ENCODE measurements at regions not wholly inside any gene's neighbourhood (a gene's known extent, or its start where the extent isn't known, plus 50 kb on each side); places are given as distances from the start of the nearest gene placed in this dataset.

GRCh38 chr18:11511434-11512095 is 97.8 kb upstream of the SLC35G4 start:
- intact Hi-C loops (cut with micrococcal nuclease; ENCODE audit: unreplicated experiment): loop anchor here (1.0 to 2.0 kb wide), 2 partner anchors 201 to 725 kb away; no protein-coding TSS in a partner anchor
- Histone ChIP-seq H3K27ac (ENCODE audit: extremely low read length, insufficient read depth, low read length) (no peak overlapping the region), H3K9ac (ENCODE audit: insufficient read depth, low read depth, low read length) (no peak overlapping the region), H4K20me1 (ENCODE audit: insufficient read depth, low read length) (no peaks in the 10 kb centered on the region), H2AFZ (ENCODE audit: low read length) (no peak overlapping the region), H3K36me3 (replicated peaks in 1 of 2; ENCODE audit: control insufficient read depth in 1 of 2, insufficient read depth in 2 of 2, low read length in 2 of 2) (no peaks in the 10 kb centered on the region), H3K27me3 (ENCODE audit: control insufficient read depth in 1 of 2, insufficient read depth in 2 of 2, low read length in 2 of 2) (no peaks in the 10 kb centered on the region), H3K4me2 (ENCODE audit: low read depth, low read length) (no peak overlapping the region), H3K79me2 (ENCODE audit: insufficient read depth, low read length) (no peaks in the 10 kb centered on the region), H3K4me3 (replicated peaks in 1 of 3; ENCODE audit: insufficient read depth in 1 of 3, low read depth in 2 of 3, low read length in 3 of 3) (no peak overlapping the region), H3K9me3 (ENCODE audit: low read length) (no peaks in the 10 kb centered on the region), H3K4me1 (ENCODE audit: insufficient read depth, low read length) (peaks cover 27% of the 10 kb centered on the region)
- 93% methylated on average over 6 of the region's 6 CpGs for WGBS (ENCODE audit: low lambda C conversion rate)
- CTCF ChIA-PET (ENCODE audit: low intra/inter-chr PET ratio, low total read pairs): no interaction called here
- no peak for DNase-seq (ENCODE audit: low spot score)
- no peak for FAIRE-seq
- no peak for ATAC-seq
- POLR2A ChIA-PET: no interaction called here
- no TSS peak for BruUV-seq (replicated peaks)
- in situ Hi-C loops (cut with HindIII; ENCODE audit: extremely low pct_ligation_motif_present, low pct_unique_long_range_greater_than_20kb): loop anchor here (5.0 to 10.0 kb wide), 2 partner anchors 47 to 199 kb away; no protein-coding TSS in a partner anchor
- TF ChIP-seq ZBTB20 (CRISPR knock-in tag; IDR thresholded peaks at IDR 0.05; ENCODE audit: borderline replicate concordance, low read depth) (no peak), SATB2 (CRISPR knock-in tag; IDR thresholded peaks at IDR 0.05) (no peak), PRDM10 (CRISPR knock-in tag; IDR thresholded peaks at IDR 0.05; ENCODE audit: low read depth) (no peak), ZKSCAN8 (CRISPR knock-in tag; IDR thresholded peaks at IDR 0.05; ENCODE audit: borderline replicate concordance) (no peak), CREB3 (CRISPR knock-in tag; IDR thresholded peaks at IDR 0.05) (no peak), ZFP36 (IDR thresholded peaks at IDR 0.05; ENCODE audit: borderline replicate concordance, low read depth, low read length, partially characterized antibody) (no peak), SP4 (CRISPR knock-in tag; IDR thresholded peaks at IDR 0.05) (no peak), ZNF570 (CRISPR knock-in tag; IDR thresholded peaks at IDR 0.05; ENCODE audit: borderline replicate concordance) (no peak), NKX3-1 (CRISPR knock-in tag; IDR thresholded peaks at IDR 0.05) (no peak), MBNL3 (CRISPR knock-in tag; conservative IDR thresholded peaks at IDR 0.05) (no peak), ZNF773 (CRISPR knock-in tag; IDR thresholded peaks at IDR 0.05; ENCODE audit: borderline replicate concordance) (no peak), ZSCAN21 (CRISPR knock-in tag; IDR thresholded peaks at IDR 0.05; ENCODE audit: borderline replicate concordance) (no peak), RELA (CRISPR knock-in tag; IDR thresholded peaks at IDR 0.05) (no peak), ZNF513 (CRISPR knock-in tag; conservative IDR thresholded peaks at IDR 0.05) (no peak), NR0B2 (CRISPR knock-in tag; IDR thresholded peaks at IDR 0.05) (no peak), ZNF460 (CRISPR knock-in tag; IDR thresholded peaks at IDR 0.05; ENCODE audit: borderline replicate concordance) (no peak), GATAD1 (CRISPR knock-in tag; IDR thresholded peaks at IDR 0.05) (no peak)
